Peyer's patch (tissue), 4 donors: ENCODE measurements at regions not wholly inside any gene's neighbourhood (a gene's known extent, or its start where the extent isn't known, plus 50 kb on each side); places are given as distances from the start of the nearest gene placed in this dataset.

Experiments
- CTCF ChIP-seq, 6 experiments: fragments of 450-650 bp in 4 of 6; fragments of 200-600 bp in 2 of 6; sonication (generic) in 1 of 6; IDR thresholded peaks; one replicate each; pipeline ENCODE4 v1.5.1; 2017 to 2019; ENCODE audit warnings: antibody characterized with exemption in 6 of 6, mild to moderate bottlenecking in 3 of 6, moderate library complexity in 1 of 6
- POLR2A ChIP-seq, 2 donors: fragments of 450-650 bp; IDR thresholded peaks; one replicate each; pipeline ENCODE4 v1.5.1; 2017; ENCODE audit warnings: antibody characterized with exemption in 2 of 2, mild to moderate bottlenecking in 2 of 2, moderate library complexity in 2 of 2

DNA sequence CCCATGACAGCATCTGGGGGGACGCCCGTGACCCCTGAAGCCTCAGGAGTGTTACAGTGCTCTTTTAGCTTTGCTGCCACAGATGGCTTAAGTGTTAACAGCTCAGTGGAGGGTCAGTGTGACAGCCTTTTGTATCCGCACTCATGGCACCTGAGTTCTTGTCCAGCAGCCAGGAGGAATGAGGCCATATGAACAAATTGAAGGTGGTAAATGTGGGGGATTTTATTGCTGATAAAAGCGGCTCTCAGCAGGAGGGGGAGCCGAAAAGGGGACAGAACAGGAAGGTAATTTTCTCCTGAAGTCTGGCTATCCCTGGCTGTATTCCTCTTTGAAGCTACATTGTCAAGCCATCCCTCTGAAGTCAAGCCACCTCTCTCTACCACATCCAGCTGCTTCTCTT is 441.0 kb downstream of the RAPGEF2 start:
- no peak for TF ChIP-seq CTCF (IDR thresholded peaks at IDR 0.05)
- no peak for TF ChIP-seq POLR2A (IDR thresholded peaks at IDR 0.05)
